K562 (cell line): ENCODE measurements at regions not wholly inside any gene's neighbourhood (a gene's known extent, or its start where the extent isn't known, plus 50 kb on each side); places are given as distances from the start of the nearest gene placed in this dataset.

Experiments
- ATAC-seq: fragments of 200-7000 bp; cut with Tn5 transposase; 3 replicates; pipeline ENCODE4 v1.9.1; 2020; ENCODE audit warnings: moderate library complexity
- BruUV-seq: library from RNA; stranded (reverse); fragments of 400-500 nt; replicated peaks from 2 replicates; lab custom pipeline; 2021; lab: Mats Ljungman, UMichigan
- CTCF ChIA-PET: fragments of 300-600 bp; formaldehyde crosslinking; extraction: SDS; loops from one replicate; lab custom pipeline; 2021; ENCODE audit warnings: low intra/inter-chr PET ratio; lab: Yijun Ruan, JAX
- POLR2A ChIA-PET: fragments of 300-600, 350-650 bp; sonication (Branson Sonifier 250); formaldehyde crosslinking; extraction: SDS; loops from one replicate; lab custom pipeline; 2021; ENCODE audit warnings: antibody characterized with exemption, inconsistent platforms; lab: Yijun Ruan, JAX
- DNase-seq, 4 experiments: peaks; one replicate each; pipeline versions ENCODE4 v3.0.0 to v3.0.0-alpha.2; 2011 to 2018; ENCODE audit warnings: low spot score in 3 of 4, mixed read lengths in 3 of 4; ENCODE audit errors: extremely low read depth in 1 of 4
- FAIRE-seq: peaks from 2 replicates; lab custom pipeline; 2011; peaks lifted over from hg19 to GRCh38; lab: Jason Lieb, UNC
- H2AFZ ChIP-seq: 2 replicates; pipeline ENCODE4 v1.6.0; 2011; ENCODE audit warnings: low read depth, low read length, control low read depth, inconsistent platforms
- H3K27ac ChIP-seq: fragments of 200-600 bp; 3 replicates; pipeline ENCODE4 v1.8.0; 2011; ENCODE audit warnings: low read depth, mild to moderate bottlenecking, control low read depth, inconsistent platforms, low read length, moderate library complexity, mixed read lengths; ENCODE audit errors: extremely low read depth
- H3K27me3 ChIP-seq, 2 experiments: fragments of 300-600 bp in 1 of 2; 2 replicates in 1 of 2; 3 replicates in 1 of 2; pipeline versions ENCODE4 v1.6.0 to v1.8.0; 2011; ENCODE audit warnings: inconsistent platforms in 2 of 2, low read length in 2 of 2, mild to moderate bottlenecking in 1 of 2, mixed read lengths in 1 of 2, moderate library complexity in 1 of 2; ENCODE audit not compliant: control insufficient read depth in 2 of 2, insufficient read depth in 2 of 2
- H3K36me3 ChIP-seq: fragments of 300-600 bp; 3 replicates; pipeline ENCODE4 v1.8.0; 2011; ENCODE audit warnings: mild to moderate bottlenecking, low read length, inconsistent platforms; ENCODE audit not compliant: control insufficient read depth, insufficient read depth
- H3K4me1 ChIP-seq, 2 experiments: fragments of 200-600 bp in 1 of 2; replicated peaks in 1 of 2; 2 replicates in 1 of 2; 3 replicates in 1 of 2; pipeline versions ENCODE4 v1.5.1 to v1.8.0; 2011; ENCODE audit warnings: inconsistent platforms in 2 of 2, low read length in 2 of 2, mild to moderate bottlenecking in 1 of 2, mixed read lengths in 1 of 2, moderate library complexity in 1 of 2; ENCODE audit not compliant: control insufficient read depth in 2 of 2, insufficient read depth in 2 of 2
- H3K4me2 ChIP-seq: 2 replicates; pipeline ENCODE4 v1.6.1; 2011; ENCODE audit warnings: low read length, control low read depth, inconsistent platforms, mixed read lengths; ENCODE audit not compliant: insufficient read depth
- H3K4me3 ChIP-seq: fragments of 200-600 bp; sonication (generic), shearing (Covaris generic); 2 replicates; pipeline ENCODE4 v1.5.1; 2016; ENCODE audit warnings: control low read depth, inconsistent platforms
- H3K79me2 ChIP-seq: fragments of 200-600 bp; 3 replicates; pipeline ENCODE4 v1.8.0; 2011; ENCODE audit warnings: low read length, inconsistent platforms; ENCODE audit not compliant: control insufficient read depth, insufficient read depth
- H3K9ac ChIP-seq, 2 experiments: 2 replicates each; pipeline versions ENCODE4 v1.6.0 to v1.6.1; 2011; ENCODE audit warnings: low read depth in 2 of 2, low read length in 2 of 2, control low read depth in 1 of 2, inconsistent platforms in 1 of 2, mild to moderate bottlenecking in 1 of 2, mixed read lengths in 1 of 2; ENCODE audit not compliant: insufficient read depth in 1 of 2
- H3K9me1 ChIP-seq: one replicate; pipeline ENCODE4 v1.6.0; 2011; ENCODE audit warnings: inconsistent platforms, mild to moderate bottlenecking, low read length, moderate library complexity; ENCODE audit not compliant: control insufficient read depth, insufficient read depth
- H3K9me3 ChIP-seq: replicated peaks from 2 replicates; pipeline ENCODE4 v1.5.1; 2011; ENCODE audit warnings: low read depth, low read length, inconsistent platforms; ENCODE audit not compliant: control insufficient read depth, insufficient read depth
- H4K20me1 ChIP-seq: replicated peaks from 2 replicates; pipeline ENCODE4 v1.6.1; 2011; ENCODE audit warnings: low read length, inconsistent platforms, mixed read lengths; ENCODE audit not compliant: control insufficient read depth, insufficient read depth
- BHLHE40 ChIP-seq: IDR thresholded peaks from 2 replicates; pipeline ENCODE4 v1.6.1; 2011; ENCODE audit warnings: low read length, improper control_type of control experiment
- CBFA2T3 ChIP-seq: fragments of 450-650 bp; IDR thresholded peaks from 2 replicates; pipeline ENCODE4 v1.6.1; 2017
- DMBX1 ChIP-seq: fragments of 250-450 bp; sonication (Bioruptor Pico); IDR thresholded peaks from 2 replicates; pipeline ENCODE4 v1.8.0; 2022; ENCODE audit warnings: inconsistent platforms, mild to moderate bottlenecking, moderate library complexity, borderline replicate concordance
- DPF2 ChIP-seq: fragments of 450-650 bp; IDR thresholded peaks from 2 replicates; pipeline ENCODE4 v1.6.1; 2016
- ETS1 ChIP-seq: conservative IDR thresholded peaks from 2 replicates; pipeline ENCODE4 v1.6.1; 2011; ENCODE audit warnings: low read depth, mild to moderate bottlenecking, low read length; ENCODE audit not compliant: control insufficient read depth
- EZH2 ChIP-seq: IDR thresholded peaks from 2 replicates; pipeline ENCODE4 v1.6.1; 2012; ENCODE audit warnings: low read depth, mild to moderate bottlenecking, inconsistent platforms, low read length, borderline replicate concordance
- FOSL1 ChIP-seq: fragments of 200-800 bp; sonication (Bioruptor generic); conservative IDR thresholded peaks from 2 replicates; pipeline ENCODE4 v1.6.1; 2016; ENCODE audit warnings: missing genetic modification characterization, missing compliant biosample characterization
- JUN ChIP-seq, 2 experiments: sonication (generic) in 1 of 2; formaldehyde crosslinking in 1 of 2; IDR thresholded peaks; 2 replicates each; pipeline versions ENCODE4 v1.6.1 to v1.8.0; 2012 to 2022; ENCODE audit warnings: borderline replicate concordance in 2 of 2, mild to moderate bottlenecking in 2 of 2, improper control_type of control experiment in 1 of 2, low read depth in 1 of 2, low read length in 1 of 2, missing genetic modification reagents in 1 of 2
- JUND ChIP-seq, 2 experiments: IDR thresholded peaks; 2 replicates in 1 of 2; 3 replicates in 1 of 2; pipeline ENCODE4 v1.6.1; 2011; ENCODE audit warnings: borderline replicate concordance in 2 of 2, low read depth in 2 of 2, low read length in 2 of 2, improper control_type of control experiment in 1 of 2, missing biosample characterization in 1 of 2, missing genetic modification characterization in 1 of 2, missing genetic modification reagents in 1 of 2
- KDM1A ChIP-seq, 2 experiments: fragments of 450-650 bp; IDR thresholded peaks; 2 replicates each; pipeline ENCODE4 v1.6.1; 2016; ENCODE audit warnings: mild to moderate bottlenecking in 2 of 2
- MAFK ChIP-seq: IDR thresholded peaks from 2 replicates; pipeline ENCODE4 v1.6.1; 2011; ENCODE audit warnings: low read length, improper control_type of control experiment
- MAZ ChIP-seq, 2 experiments: fragments of 450-650 bp in 1 of 2; sonication (generic) in 1 of 2; formaldehyde crosslinking; IDR thresholded peaks in 1 of 2; conservative IDR thresholded peaks in 1 of 2; 2 replicates each; pipeline versions ENCODE4 v1.4.0 to v1.5.0; 2020; ENCODE audit warnings: mild to moderate bottlenecking in 1 of 2, missing genetic modification reagents in 1 of 2
- RCOR1 ChIP-seq, 2 experiments: IDR thresholded peaks; 2 replicates each; pipeline ENCODE4 v1.6.1; 2012; ENCODE audit warnings: low read depth in 2 of 2, low read length in 2 of 2, borderline replicate concordance in 1 of 2, improper control_type of control experiment in 1 of 2
- ZNF12 ChIP-seq: sonication (generic); formaldehyde crosslinking; IDR thresholded peaks from 2 replicates; pipeline ENCODE4 v1.4.0; 2020; ENCODE audit warnings: mild to moderate bottlenecking, missing genetic modification reagents
- ZNF263 ChIP-seq: sonication (generic); formaldehyde crosslinking; IDR thresholded peaks from 2 replicates; pipeline ENCODE4 v1.8.0; 2022; ENCODE audit warnings: mild to moderate bottlenecking, missing genetic modification reagents, borderline replicate concordance
- ZNF668 ChIP-seq: fragments of 250-450 bp; sonication (Bioruptor Pico); IDR thresholded peaks from 2 replicates; pipeline ENCODE4 v1.8.0; 2022; ENCODE audit warnings: mild to moderate bottlenecking, inconsistent platforms
- WGBS: fragments of 100-300 bp; shearing (Covaris generic); methylation state at CpG from one replicate; pipeline ENCODE4 v1.1.6; 2016; ENCODE audit warnings: low coverage, mixed read lengths; ENCODE audit not compliant: insufficient coverage; ENCODE audit errors: missing lambda C conversion rate; 5-methylcytosine and 5-hydroxymethylcytosine counted together
- in situ Hi-C: fragments of 300-500 bp; cut with MboI; formaldehyde crosslinking; loops from 4 replicates; pipeline ENCODE4 v1.15.0; 2018; ENCODE audit warnings: inconsistent platforms, mixed read lengths
- intact Hi-C: fragments of 100-400 bp; cut with micrococcal nuclease; formaldehyde crosslinking; loops from 2 replicates; pipeline ENCODE4 v1.14.2; 2022
- TF ChIP-seq, protein P1 (sequence below): fragments of 450-650 bp; IDR thresholded peaks from 2 replicates; pipeline ENCODE4 v1.6.1; 2016; ENCODE audit warnings: mild to moderate bottlenecking
- TF ChIP-seq, protein P2 (sequence below): sonication (generic); formaldehyde crosslinking; IDR thresholded peaks from 2 replicates; pipeline ENCODE4 v1.8.0; 2022; ENCODE audit warnings: mild to moderate bottlenecking, missing genetic modification reagents

DNA sequence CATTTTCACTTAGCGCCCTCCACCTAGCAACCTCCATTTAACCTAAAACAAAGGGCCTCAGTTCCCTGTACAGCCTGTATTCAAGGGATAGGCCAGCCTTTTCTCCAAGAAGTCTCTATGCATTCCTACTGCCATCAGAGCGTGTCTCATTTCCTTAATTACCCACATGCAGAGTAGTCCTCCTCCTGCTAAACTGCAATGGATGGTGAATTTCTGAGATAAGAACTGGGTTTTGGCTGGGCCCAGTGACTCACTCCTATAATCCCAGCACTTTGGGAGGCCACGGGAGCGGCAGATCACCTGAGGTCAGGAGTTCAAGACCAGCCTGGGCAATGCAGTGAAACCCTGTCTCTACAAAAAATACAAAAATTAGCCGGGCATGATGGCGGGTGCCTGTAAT lies 71.1 kb upstream of the GPR158 start:
- H3K36me3 ChIP-seq: no peaks in the 10 kb centered on the region
- peaks cover 4 to 22% of the 10 kb centered on the region in 2 experiments; a peak in 3 of 5 replicates for H3K4me1 ChIP-seq
- H3K9me3 ChIP-seq: no peaks in the 10 kb centered on the region
- H3K4me2 ChIP-seq: no peak overlapping the region
- FAIRE-seq: peak; percentile 80
- H2AFZ ChIP-seq: no peak overlapping the region
- intact Hi-C loops (loop anchor here (10.0 kb wide), 1 partner anchor 601 kb away; no protein-coding TSS in a partner anchor), in situ Hi-C loops (no loop called here)
- H3K27ac ChIP-seq: no peak overlapping the region
- no peaks in the 10 kb centered on the region for H3K27me3 ChIP-seq
- 26% methylated on average over 6 of the region's 6 CpGs for WGBS
- peak; percentile 53 for ATAC-seq
- peak in 1 of 4 experiments; percentile 61 for DNase-seq
- H4K20me1 ChIP-seq: no peaks in the 10 kb centered on the region
- no peak overlapping the region for H3K4me3 ChIP-seq
- BruUV-seq: no TSS peak
- POLR2A ChIA-PET: interaction anchor here (0.7 kb wide), 1 partner anchor 8 kb away, joined by 3 read pairs; no protein-coding TSS in a partner anchor
- CTCF ChIA-PET: no interaction called here
- H3K79me2 ChIP-seq: no peaks in the 10 kb centered on the region
- H3K9ac ChIP-seq: no peak overlapping the region
- H3K9me1 ChIP-seq: no peaks in the 10 kb centered on the region
- TF ChIP-seq, protein P1, sequence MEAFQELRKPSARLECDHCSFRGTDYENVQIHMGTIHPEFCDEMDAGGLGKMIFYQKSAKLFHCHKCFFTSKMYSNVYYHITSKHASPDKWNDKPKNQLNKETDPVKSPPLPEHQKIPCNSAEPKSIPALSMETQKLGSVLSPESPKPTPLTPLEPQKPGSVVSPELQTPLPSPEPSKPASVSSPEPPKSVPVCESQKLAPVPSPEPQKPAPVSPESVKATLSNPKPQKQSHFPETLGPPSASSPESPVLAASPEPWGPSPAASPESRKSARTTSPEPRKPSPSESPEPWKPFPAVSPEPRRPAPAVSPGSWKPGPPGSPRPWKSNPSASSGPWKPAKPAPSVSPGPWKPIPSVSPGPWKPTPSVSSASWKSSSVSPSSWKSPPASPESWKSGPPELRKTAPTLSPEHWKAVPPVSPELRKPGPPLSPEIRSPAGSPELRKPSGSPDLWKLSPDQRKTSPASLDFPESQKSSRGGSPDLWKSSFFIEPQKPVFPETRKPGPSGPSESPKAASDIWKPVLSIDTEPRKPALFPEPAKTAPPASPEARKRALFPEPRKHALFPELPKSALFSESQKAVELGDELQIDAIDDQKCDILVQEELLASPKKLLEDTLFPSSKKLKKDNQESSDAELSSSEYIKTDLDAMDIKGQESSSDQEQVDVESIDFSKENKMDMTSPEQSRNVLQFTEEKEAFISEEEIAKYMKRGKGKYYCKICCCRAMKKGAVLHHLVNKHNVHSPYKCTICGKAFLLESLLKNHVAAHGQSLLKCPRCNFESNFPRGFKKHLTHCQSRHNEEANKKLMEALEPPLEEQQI: no peak
- TF ChIP-seq FOSL1 (tag) (peak; percentile 89), MAZ (CRISPR knock-in tag; conservative IDR thresholded peaks at IDR 0.05 in 1 of 2, IDR thresholded peaks at IDR 0.05 in 1 of 2) (no peak), DPF2 (peak; percentile 54; the same call in 1 of the 2 replicates), ZNF263 (CRISPR knock-in tag) (peak; percentile 30; the same call in 1 of the 2 replicates), JUND (IDR thresholded peaks at IDR 0.05; ENCODE audit: borderline replicate concordance, low read depth, low read length) (peak; percentile 82), JUND (tag; IDR thresholded peaks at IDR 0.05; ENCODE audit: borderline replicate concordance, low read depth, low read length) (peak; percentile 70; the same call in 2 of the 3 replicates), ZNF12 (CRISPR knock-in tag) (no peak), ZNF668 (CRISPR knock-in tag) (no peak), ETS1 (no peak), CBFA2T3 (peak; percentile 68), BHLHE40 (peak; percentile 71; the same call in 1 of the 2 replicates), DMBX1 (CRISPR knock-in tag) (peak; percentile 33; the same call in 1 of the 2 replicates), MAFK (no peak), EZH2 (no peak), JUN (IDR thresholded peaks at IDR 0.05; ENCODE audit: borderline replicate concordance, low read depth, low read length) (peak; percentile 32; the same call in 1 of the 2 replicates), JUN (CRISPR knock-in tag; IDR thresholded peaks at IDR 0.05; ENCODE audit: borderline replicate concordance) (no peak), KDM1A (IDR thresholded peaks at IDR 0.05) (peak; percentile 14 to 39; a peak in 1 of 4 replicates), RCOR1 (IDR thresholded peaks at IDR 0.05; ENCODE audit: borderline replicate concordance in 1 of 2, low read depth in 2 of 2, low read length in 2 of 2) (0 out of 4 replicates have a peak, but pooled peaks of 1 of the 2 experiments have one; percentile 6)
- TF ChIP-seq, protein P2, sequence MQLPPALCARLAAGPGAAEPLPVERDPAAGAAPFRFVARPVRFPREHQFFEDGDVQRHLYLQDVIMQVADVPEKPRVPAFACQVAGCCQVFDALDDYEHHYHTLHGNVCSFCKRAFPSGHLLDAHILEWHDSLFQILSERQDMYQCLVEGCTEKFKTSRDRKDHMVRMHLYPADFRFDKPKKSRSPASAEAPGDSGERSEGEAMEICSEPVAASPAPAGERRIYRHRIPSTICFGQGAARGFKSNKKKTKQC: no peak
